IPS-20b (cell line): ENCODE measurements at regions not wholly inside any gene's neighbourhood (a gene's known extent, or its start where the extent isn't known, plus 50 kb on each side); places are given as distances from the start of the nearest gene placed in this dataset.

Source experiments
- H3K27ac ChIP-seq: one replicate; pipeline ENCODE4 v1.5.1; 2013; ENCODE audit warnings: low read length
- H3K27me3 ChIP-seq: 2 replicates; pipeline ENCODE4 v1.6.1; 2013; ENCODE audit warnings: mild to moderate bottlenecking, low read length, inconsistent platforms; ENCODE audit not compliant: insufficient read depth
- H3K36me3 ChIP-seq: 2 replicates; pipeline ENCODE4 v1.6.1; 2013; ENCODE audit warnings: low read depth, mild to moderate bottlenecking, inconsistent platforms, low read length, moderate library complexity; ENCODE audit not compliant: insufficient read depth
- H3K4me1 ChIP-seq: 2 replicates; pipeline ENCODE4 v1.6.1; 2013; ENCODE audit warnings: mild to moderate bottlenecking, control low read depth, inconsistent platforms, low read length, moderate library complexity; ENCODE audit not compliant: insufficient read depth
- H3K4me3 ChIP-seq: 2 replicates; pipeline ENCODE4 v1.5.1; 2013; ENCODE audit warnings: mild to moderate bottlenecking, low read length, inconsistent platforms
- H3K9ac ChIP-seq: 2 replicates; pipeline ENCODE4 v1.6.1; 2013; ENCODE audit warnings: low read depth, mild to moderate bottlenecking, inconsistent platforms, low read length, moderate library complexity
- H3K9me3 ChIP-seq: 2 replicates; pipeline ENCODE4 v1.6.1; 2013; ENCODE audit warnings: mild to moderate bottlenecking, low read depth, low read length, inconsistent platforms; ENCODE audit not compliant: insufficient read depth

- no peaks in the 10 kb centered on the region for H3K4me1 ChIP-seq
- no peak overlapping the region for H3K27ac ChIP-seq
- H3K27me3 ChIP-seq = no peaks in the 10 kb centered on the region
- no peaks in the 10 kb centered on the region for H3K36me3 ChIP-seq
- no peak overlapping the region for H3K9ac ChIP-seq
- no peak overlapping the region for H3K4me3 ChIP-seq
- H3K9me3 ChIP-seq = no peaks in the 10 kb centered on the region
Measured at GRCh38 chr5:31064215-31064614, 129.3 kb upstream of the CDH6 start.

- Histone ChIP-seq H3K36me3 (no peaks in the 10 kb centered on the region), H3K4me3 (no peak overlapping the region), H3K4me1 (no peaks in the 10 kb centered on the region), H3K9me3 (no peaks in the 10 kb centered on the region), H3K27me3 (no peaks in the 10 kb centered on the region), H3K9ac (no peak overlapping the region), H3K27ac (no peak overlapping the region)
Measured at GRCh38 chr5:31062902-31063580, 130.4 kb upstream of the CDH6 start.

- Histone ChIP-seq H3K9me3 (no peaks in the 10 kb centered on the region), H3K27me3 (no peaks in the 10 kb centered on the region), H3K4me3 (no peak overlapping the region), H3K4me1 (no peaks in the 10 kb centered on the region), H3K36me3 (no peaks in the 10 kb centered on the region), H3K9ac (no peak overlapping the region), H3K27ac (no peak overlapping the region)
Measured at GRCh38 chr5:31059889-31060288, 133.6 kb upstream of the CDH6 start.

- Histone ChIP-seq H3K36me3 (no peaks in the 10 kb centered on the region), H3K27ac (no peak overlapping the region), H3K4me1 (peaks cover 11% of the 10 kb centered on the region), H3K9me3 (no peaks in the 10 kb centered on the region), H3K4me3 (no peak overlapping the region), H3K27me3 (no peaks in the 10 kb centered on the region), H3K9ac (no peak overlapping the region)
Measured at GRCh38 chr5:31054453-31054852, 139.0 kb upstream of the CDH6 start.

- no peaks in the 10 kb centered on the region for H3K9me3 ChIP-seq
- H3K4me1 ChIP-seq = peaks cover 25% of the 10 kb centered on the region
- no peaks in the 10 kb centered on the region for H3K27me3 ChIP-seq
Measured at GRCh38 chr5:31052937-31053658, 140.4 kb upstream of the CDH6 start.

GRCh38 chr5:31051316-31051715 lies 142.2 kb upstream of the CDH6 start:
- H3K27me3 ChIP-seq = no peaks in the 10 kb centered on the region
- H3K4me1 ChIP-seq = peaks cover 37% of the 10 kb centered on the region
- H3K9ac ChIP-seq = no peak overlapping the region
- H3K4me3 ChIP-seq = no peak overlapping the region
- no peaks in the 10 kb centered on the region for H3K36me3 ChIP-seq
- H3K27ac ChIP-seq = no peak overlapping the region
- H3K9me3 ChIP-seq = no peaks in the 10 kb centered on the region

More at GRCh38 chr5:31052937-31053658, 140.4 kb upstream of the CDH6 start:
- no peaks in the 10 kb centered on the region for H3K36me3 ChIP-seq
- H3K9ac ChIP-seq = no peak overlapping the region
- H3K4me3 ChIP-seq = no peak overlapping the region
- H3K27ac ChIP-seq = no peak overlapping the region

GRCh38 chr5:31049936-31050704 lies 143.4 kb upstream of the CDH6 start:
- Histone ChIP-seq H3K9ac (no peak overlapping the region), H3K27me3 (no peaks in the 10 kb centered on the region), H3K4me1 (peaks cover 37% of the 10 kb centered on the region), H3K27ac (no peak overlapping the region), H3K36me3 (no peaks in the 10 kb centered on the region), H3K9me3 (no peaks in the 10 kb centered on the region), H3K4me3 (0 out of 2 replicates have a peak overlapping the region, but pooled peaks have one; percentile 15)

GRCh38 chr5:31049461-31049860 lies 144.0 kb upstream of the CDH6 start:
- H3K4me1 ChIP-seq = peaks cover 37% of the 10 kb centered on the region
- no peaks in the 10 kb centered on the region for H3K9me3 ChIP-seq
- no peak overlapping the region for H3K27ac ChIP-seq
- no peaks in the 10 kb centered on the region for H3K27me3 ChIP-seq
- 0 out of 2 replicates have a peak overlapping the region, but pooled peaks have one; percentile 15 for H3K4me3 ChIP-seq
- H3K36me3 ChIP-seq = no peaks in the 10 kb centered on the region
- no peak overlapping the region; the same call in 1 of the 2 replicates for H3K9ac ChIP-seq

- Histone ChIP-seq H3K9me3 (no peaks in the 10 kb centered on the region), H3K36me3 (no peaks in the 10 kb centered on the region), H3K4me3 (no peak overlapping the region), H3K4me1 (peaks cover 37% of the 10 kb centered on the region), H3K9ac (no peak overlapping the region; the same call in 1 of the 2 replicates), H3K27ac (no peak overlapping the region), H3K27me3 (no peaks in the 10 kb centered on the region)
Measured at GRCh38 chr5:31048282-31049270, 144.9 kb upstream of the CDH6 start.

GRCh38 chr5:31047621-31048020 lies 145.9 kb upstream of the CDH6 start:
- Histone ChIP-seq H3K9ac (no peak overlapping the region), H3K36me3 (no peaks in the 10 kb centered on the region), H3K4me3 (no peak overlapping the region), H3K27me3 (no peaks in the 10 kb centered on the region), H3K27ac (no peak overlapping the region), H3K9me3 (no peaks in the 10 kb centered on the region), H3K4me1 (peaks cover 37% of the 10 kb centered on the region)

- Histone ChIP-seq H3K27ac (no peak overlapping the region), H3K27me3 (no peaks in the 10 kb centered on the region), H3K9me3 (no peaks in the 10 kb centered on the region), H3K36me3 (no peaks in the 10 kb centered on the region), H3K9ac (no peak overlapping the region), H3K4me3 (no peak overlapping the region), H3K4me1 (peaks cover 37% of the 10 kb centered on the region)
Measured at GRCh38 chr5:31047007-31047406, 146.5 kb upstream of the CDH6 start.
